WTC11 (cell line): ENCODE measurements at regions not wholly inside any gene's neighbourhood (a gene's known extent, or its start where the extent isn't known, plus 50 kb on each side); places are given as distances from the start of the nearest gene placed in this dataset.

Experiments used
- ATAC-seq: fragments of 200-7000 bp; cut with Tn5 transposase; 2 replicates; pipeline ENCODE4 v1.10.0; 2021; ENCODE audit warnings: mild to moderate bottlenecking, moderate library complexity
- CTCF ChIA-PET: fragments of 300-600 bp; sonication (Branson Sonifier 250); formaldehyde crosslinking; loops from one replicate; lab custom pipeline; 2021; ENCODE audit warnings: antibody characterized with exemption; lab: Charles Lee
- POLR2A ChIA-PET: fragments of 350-600 bp; sonication (Branson Sonifier 250); formaldehyde crosslinking; loops from one replicate; lab custom pipeline; 2021; ENCODE audit warnings: antibody characterized with exemption; lab: Charles Lee
- DNase-seq: peaks from one replicate; pipeline ENCODE4 v3.0.0; 2021; ENCODE audit warnings: low spot score
- H3K27ac Mint-ChIP-seq: 2 replicates; pipeline ENCODE4 v1.8.0; 2021; ENCODE audit warnings: mixed read lengths
- H3K27me3 Mint-ChIP-seq: 2 replicates; pipeline ENCODE4 v1.8.0; 2021; ENCODE audit warnings: low read depth, mild to moderate bottlenecking, moderate library complexity, mixed read lengths
- H3K36me3 Mint-ChIP-seq: 2 replicates; pipeline ENCODE4 v1.8.0; 2021; ENCODE audit warnings: mixed read lengths
- H3K4me1 Mint-ChIP-seq: 2 replicates; pipeline ENCODE4 v1.8.0; 2022; ENCODE audit warnings: mixed read lengths
- H3K4me3 Mint-ChIP-seq: 2 replicates; pipeline ENCODE4 v1.8.0; 2021; ENCODE audit warnings: mild to moderate bottlenecking, moderate library complexity, mixed read lengths
- H3K9me3 Mint-ChIP-seq: 2 replicates; pipeline ENCODE4 v1.8.0; 2021; ENCODE audit warnings: mixed read lengths
- AR ChIP-seq: fragments of 250-450 bp; sonication (Bioruptor Pico); IDR thresholded peaks from 2 replicates; pipeline ENCODE4 v1.9.0; 2021; ENCODE audit warnings: mild to moderate bottlenecking
- ATF2 ChIP-seq: sonication (generic); formaldehyde crosslinking; IDR thresholded peaks from 2 replicates; pipeline ENCODE4 v1.8.1; 2022; ENCODE audit warnings: low read depth, missing genetic modification reagents, borderline replicate concordance
- CBFB ChIP-seq: sonication (generic); formaldehyde crosslinking; IDR thresholded peaks from 2 replicates; pipeline ENCODE4 v1.8.1; 2022; ENCODE audit warnings: mild to moderate bottlenecking, low read depth, missing genetic modification reagents
- ELF4 ChIP-seq: sonication (generic); formaldehyde crosslinking; IDR thresholded peaks from 2 replicates; pipeline ENCODE4 v1.8.1; 2022; ENCODE audit warnings: low read depth, mild to moderate bottlenecking, moderate library complexity, missing genetic modification reagents
- EMX1 ChIP-seq: fragments of 250-450 bp; sonication (Bioruptor Pico); IDR thresholded peaks from 2 replicates; pipeline ENCODE4 v1.8.0; 2021; ENCODE audit warnings: mild to moderate bottlenecking
- ESRRA ChIP-seq: sonication (generic); formaldehyde crosslinking; IDR thresholded peaks from 2 replicates; pipeline ENCODE4 v1.8.1; 2022; ENCODE audit warnings: mild to moderate bottlenecking, missing genetic modification reagents, borderline replicate concordance
- FOXK1 ChIP-seq: sonication (generic); formaldehyde crosslinking; IDR thresholded peaks from 2 replicates; pipeline ENCODE4 v1.8.0; 2022; ENCODE audit warnings: mild to moderate bottlenecking, moderate library complexity, missing genetic modification reagents
- GABPB1 ChIP-seq: sonication (generic); formaldehyde crosslinking; IDR thresholded peaks from 2 replicates; pipeline ENCODE4 v1.8.1; 2023; ENCODE audit warnings: mild to moderate bottlenecking, missing genetic modification reagents
- HMGA2 ChIP-seq: fragments of 250-450 bp; sonication (Bioruptor Pico); IDR thresholded peaks from 2 replicates; pipeline ENCODE4 v1.4.0; 2021; ENCODE audit warnings: mild to moderate bottlenecking, moderate library complexity
- IRF2 ChIP-seq: sonication (generic); formaldehyde crosslinking; IDR thresholded peaks from 2 replicates; pipeline ENCODE4 v1.8.0; 2022; ENCODE audit warnings: low read depth, missing genetic modification reagents, borderline replicate concordance
- JAZF1 ChIP-seq: fragments of 250-450 bp; sonication (Bioruptor Pico); IDR thresholded peaks from 2 replicates; pipeline ENCODE4 v1.9.0; 2021; ENCODE audit warnings: moderate library complexity, mild to moderate bottlenecking, inconsistent platforms
- JUN ChIP-seq: sonication (generic); formaldehyde crosslinking; IDR thresholded peaks from 2 replicates; pipeline ENCODE4 v1.8.0; 2023; ENCODE audit warnings: mild to moderate bottlenecking, missing genetic modification reagents
- MAX ChIP-seq: sonication (generic); formaldehyde crosslinking; IDR thresholded peaks from 2 replicates; pipeline ENCODE4 v1.8.0; 2022; ENCODE audit warnings: mild to moderate bottlenecking, missing genetic modification reagents
- MXD4 ChIP-seq: fragments of 250-450 bp; sonication (Bioruptor Pico); IDR thresholded peaks from 2 replicates; pipeline ENCODE4 v1.8.0; 2021; ENCODE audit warnings: mild to moderate bottlenecking, moderate library complexity, borderline replicate concordance
- NFE2L1 ChIP-seq: sonication (generic); formaldehyde crosslinking; IDR thresholded peaks from 2 replicates; pipeline ENCODE4 v1.8.1; 2023; ENCODE audit warnings: missing genetic modification reagents
- NFYB ChIP-seq: sonication (generic); formaldehyde crosslinking; conservative IDR thresholded peaks from 2 replicates; pipeline ENCODE4 v1.8.0; 2022; ENCODE audit warnings: low read depth, missing genetic modification reagents
- NR1H2 ChIP-seq: sonication (generic); formaldehyde crosslinking; IDR thresholded peaks from 2 replicates; pipeline ENCODE4 v1.9.0; 2021; ENCODE audit warnings: mild to moderate bottlenecking, moderate library complexity, missing genetic modification reagents
- PREB ChIP-seq: sonication (generic); formaldehyde crosslinking; IDR thresholded peaks from 2 replicates; pipeline ENCODE4 v1.8.1; 2022; ENCODE audit warnings: mild to moderate bottlenecking, missing genetic modification reagents, moderate library complexity, borderline replicate concordance
- PRRX2 ChIP-seq: fragments of 250-450 bp; sonication (Bioruptor Pico); IDR thresholded peaks from 2 replicates; pipeline ENCODE4 v1.8.0; 2021; ENCODE audit warnings: mild to moderate bottlenecking
- SP1 ChIP-seq: sonication (generic); formaldehyde crosslinking; conservative IDR thresholded peaks from 2 replicates; pipeline ENCODE4 v1.8.1; 2022; ENCODE audit warnings: missing genetic modification reagents
- TEAD1 ChIP-seq: sonication (generic); formaldehyde crosslinking; IDR thresholded peaks from 2 replicates; pipeline ENCODE4 v1.8.0; 2022; ENCODE audit warnings: mild to moderate bottlenecking, missing genetic modification reagents
- ZMAT4 ChIP-seq: fragments of 250-450 bp; sonication (Bioruptor Pico); IDR thresholded peaks from 2 replicates; pipeline ENCODE4 v1.9.0; 2021; ENCODE audit warnings: mild to moderate bottlenecking
- ZNF121 ChIP-seq: sonication (generic); formaldehyde crosslinking; IDR thresholded peaks from 2 replicates; pipeline ENCODE4 v1.8.0; 2023; ENCODE audit warnings: missing genetic modification reagents
- ZNF219 ChIP-seq: sonication (generic); formaldehyde crosslinking; IDR thresholded peaks from 2 replicates; pipeline ENCODE4 v1.8.0; 2023; ENCODE audit warnings: missing genetic modification reagents, mild to moderate bottlenecking, borderline replicate concordance
- ZNF416 ChIP-seq: fragments of 250-450 bp; sonication (Bioruptor Pico); IDR thresholded peaks from 2 replicates; pipeline ENCODE4 v1.9.0; 2021; ENCODE audit warnings: mild to moderate bottlenecking, inconsistent platforms
- ZNF423 ChIP-seq: fragments of 250-450 bp; sonication (Bioruptor Pico); IDR thresholded peaks from 2 replicates; pipeline ENCODE4 v2.1.2; 2022; ENCODE audit warnings: mild to moderate bottlenecking, moderate library complexity
- ZNF671 ChIP-seq: fragments of 250-450 bp; sonication (Bioruptor Pico); IDR thresholded peaks from 2 replicates; pipeline ENCODE4 v1.8.0; 2021; ENCODE audit warnings: mild to moderate bottlenecking
- ZSCAN18 ChIP-seq: fragments of 250-450 bp; sonication (Bioruptor Pico); IDR thresholded peaks from 2 replicates; pipeline ENCODE4 v2.1.2; 2022; ENCODE audit warnings: mild to moderate bottlenecking, moderate library complexity

- Mint-ChIP-seq H3K27me3 (no peaks in the 10 kb centered on the region), H3K4me3 (no peak overlapping the region), H3K36me3 (no peaks in the 10 kb centered on the region), H3K27ac (no peak overlapping the region), H3K9me3 (no peaks in the 10 kb centered on the region), H3K4me1 (no peaks in the 10 kb centered on the region)
- POLR2A ChIA-PET = no interaction called here
- DNase-seq (no peak), ATAC-seq (no peak)
- TF ChIP-seq PRRX2 (CRISPR knock-in tag) (no peak), AR (CRISPR knock-in tag) (no peak), MAX (CRISPR knock-in tag) (no peak), HMGA2 (CRISPR knock-in tag) (no peak), MXD4 (CRISPR knock-in tag) (no peak)
- CTCF ChIA-PET = no interaction called here
Measured at GRCh38 chr1:111556325-111557037, 53.0 kb upstream of the ADORA3 start.

- no peak overlapping the region for H3K4me3 Mint-ChIP-seq
- TF ChIP-seq TEAD1 (CRISPR knock-in tag) = no peak
- TF ChIP-seq ZNF219 (CRISPR knock-in tag) = no peak
- TF ChIP-seq JUN (CRISPR knock-in tag) = no peak
- TF ChIP-seq ZNF423 (CRISPR knock-in tag) = no peak
- no peak for TF ChIP-seq ZNF671
- no peak for TF ChIP-seq NFYB (CRISPR knock-in tag)
- TF ChIP-seq ZSCAN18 (CRISPR knock-in tag) = no peak
- TF ChIP-seq ATF2 (CRISPR knock-in tag) = no peak
- no peak for TF ChIP-seq JAZF1 (CRISPR knock-in tag)
- no peaks in the 10 kb centered on the region for H3K27me3 Mint-ChIP-seq
- no peaks in the 10 kb centered on the region for H3K4me1 Mint-ChIP-seq
- ATAC-seq (no peak), DNase-seq (no peak)
- ChIA-PET POLR2A (no interaction called here), CTCF (interaction anchor here (1.0 kb wide), 1 partner anchor 78 kb away, joined by 3 read pairs; no protein-coding TSS in a partner anchor)
- H3K9me3 Mint-ChIP-seq = no peaks in the 10 kb centered on the region
- no peaks in the 10 kb centered on the region for H3K36me3 Mint-ChIP-seq
- H3K27ac Mint-ChIP-seq = no peak overlapping the region
Measured at GRCh38 chr1:111559736-111560279, 56.4 kb upstream of the ADORA3 start.

GRCh38 chr1:111561328-111561727 lies 57.9 kb upstream of the ADORA3 start:
- no peak overlapping the region for H3K4me3 Mint-ChIP-seq
- no peaks in the 10 kb centered on the region for H3K27me3 Mint-ChIP-seq
- POLR2A ChIA-PET = no interaction called here
- no peak for DNase-seq
- no peaks in the 10 kb centered on the region for H3K4me1 Mint-ChIP-seq
- ATAC-seq = no peak
- H3K27ac Mint-ChIP-seq = no peak overlapping the region
- CTCF ChIA-PET = no interaction called here
- no peaks in the 10 kb centered on the region for H3K9me3 Mint-ChIP-seq
- H3K36me3 Mint-ChIP-seq = no peaks in the 10 kb centered on the region
- no peak for TF ChIP-seq ZNF416
- TF ChIP-seq ESRRA = no peak
- no peak for TF ChIP-seq NR1H2 (CRISPR knock-in tag)
- no peak for TF ChIP-seq PREB (CRISPR knock-in tag)
- no peak for TF ChIP-seq SP1 (CRISPR knock-in tag)
- no peak for TF ChIP-seq EMX1 (CRISPR knock-in tag)
- no peak for TF ChIP-seq FOXK1 (CRISPR knock-in tag)
- no peak for TF ChIP-seq IRF2 (CRISPR knock-in tag)
- TF ChIP-seq CBFB = no peak
- TF ChIP-seq ZMAT4 (CRISPR knock-in tag) = no peak
- TF ChIP-seq MXD4 (CRISPR knock-in tag) = no peak
- TF ChIP-seq ELF4 (CRISPR knock-in tag) = no peak
- no peak for TF ChIP-seq GABPB1
- no peak for TF ChIP-seq ZNF121
- no peak for TF ChIP-seq NFE2L1 (CRISPR knock-in tag)
